MG63 (cell line): ENCODE measurements at regions not wholly inside any gene's neighbourhood (a gene's known extent, or its start where the extent isn't known, plus 50 kb on each side); places are given as distances from the start of the nearest gene placed in this dataset.
"Not testable (repeated sequence)": the region's sequence is repeated elsewhere in the genome, so short reads cannot be mapped to it uniquely, and the experiment has no call there.

Experiments used
- DNase-seq: peaks from one replicate; pipeline ENCODE4 v3.0.0-alpha.2; 2020
- H3K27me3 ChIP-seq: fragments of 250-450 bp; sonication (Bioruptor Pico); 2 replicates; pipeline ENCODE4 v1.5.1; 2020; ENCODE audit warnings: mild to moderate bottlenecking, moderate library complexity
- H3K36me3 ChIP-seq: fragments of 250-450 bp; sonication (Bioruptor Pico); 2 replicates; pipeline ENCODE4 v1.5.1; 2020; ENCODE audit warnings: mild to moderate bottlenecking, moderate library complexity
- H3K4me3 ChIP-seq: fragments of 250-450 bp; sonication (Bioruptor Pico); 2 replicates; pipeline ENCODE4 v1.5.1; 2020; ENCODE audit warnings: mild to moderate bottlenecking, moderate library complexity
- H3K9me3 ChIP-seq: fragments of 250-450 bp; sonication (Bioruptor Pico); 2 replicates; pipeline ENCODE4 v1.5.1; 2020; ENCODE audit warnings: mild to moderate bottlenecking, moderate library complexity

GRCh38 chr20:11697055-11697454, 220.6 kb upstream of the BTBD3 start:
- Histone ChIP-seq H3K4me3 (no peak overlapping the region), H3K9me3 (no peaks in the 10 kb centered on the region), H3K27me3 (no peaks in the 10 kb centered on the region), H3K36me3 (no peaks in the 10 kb centered on the region)
- DNase-seq, result no peak

- DNase-seq, result no peak
- H3K27me3 ChIP-seq, result no peaks in the 10 kb centered on the region
- H3K9me3 ChIP-seq, result no peaks in the 10 kb centered on the region
- no peaks in the 10 kb centered on the region for H3K36me3 ChIP-seq
- H3K4me3 ChIP-seq, result no peak overlapping the region
Observed at GRCh38 chr20:11697646-11698045, 220.0 kb upstream of the BTBD3 start.

DNA sequence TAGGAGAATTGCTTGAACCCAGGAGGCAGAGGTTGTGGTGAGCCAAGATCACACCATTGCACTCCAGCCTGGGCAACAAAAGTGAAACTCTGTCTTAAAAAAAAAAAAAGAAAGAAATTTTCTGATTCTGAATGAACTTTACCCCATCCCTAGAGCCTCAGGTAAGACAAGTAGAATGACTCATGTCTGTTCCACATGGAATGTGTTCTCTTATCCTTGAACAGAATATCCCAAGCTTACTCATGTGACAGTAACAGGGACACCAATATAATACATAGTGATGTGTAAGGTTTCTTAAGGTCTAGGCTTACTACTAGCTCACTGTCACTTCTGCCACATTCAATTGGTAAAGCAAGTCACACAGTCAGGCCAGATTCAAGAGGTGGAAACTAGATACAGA, 219.6 kb upstream of the BTBD3 start:
- H3K9me3 ChIP-seq, result no peaks in the 10 kb centered on the region
- H3K4me3 ChIP-seq, result no peak overlapping the region
- H3K36me3 ChIP-seq, result no peaks in the 10 kb centered on the region
- H3K27me3 ChIP-seq, result no peaks in the 10 kb centered on the region
- DNase-seq, result no peak

- DNase-seq, result no peak
- H3K9me3 ChIP-seq, result no peaks in the 10 kb centered on the region
- no peaks in the 10 kb centered on the region for H3K27me3 ChIP-seq
- no peaks in the 10 kb centered on the region for H3K36me3 ChIP-seq
- no peak overlapping the region for H3K4me3 ChIP-seq
Observed at GRCh38 chr20:11700831-11701230, 216.9 kb upstream of the BTBD3 start.

GRCh38 chr20:11702721-11703518, 214.8 kb upstream of the BTBD3 start:
- DNase-seq, result no peak
- H3K27me3 ChIP-seq, result no peaks in the 10 kb centered on the region
- H3K9me3 ChIP-seq, result no peaks in the 10 kb centered on the region; the same call in 1 of the 2 replicates
- H3K4me3 ChIP-seq, result no peak overlapping the region
- no peaks in the 10 kb centered on the region for H3K36me3 ChIP-seq

DNA sequence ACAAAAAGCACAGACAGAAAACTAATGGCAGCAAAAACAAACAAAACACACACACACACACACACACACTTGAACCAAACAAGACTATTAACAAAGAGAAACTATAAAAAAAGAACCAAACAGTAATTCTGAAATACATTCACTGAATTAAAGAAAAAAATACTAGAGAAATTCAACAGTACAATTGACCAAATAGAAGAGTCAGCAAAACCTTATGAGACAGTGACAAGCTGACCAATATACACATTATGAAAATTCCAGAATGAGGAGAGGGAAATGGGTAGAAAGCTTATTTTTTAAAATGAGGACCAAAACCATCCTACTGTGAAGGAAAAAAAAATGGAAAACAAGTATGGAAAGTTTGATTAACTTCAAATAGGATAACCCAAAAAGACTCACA, 212.2 kb upstream of the BTBD3 start:
- H3K9me3 ChIP-seq, result no peaks in the 10 kb centered on the region; the same call in 1 of the 2 replicates
- no peaks in the 10 kb centered on the region for H3K36me3 ChIP-seq
- DNase-seq, result no peak
- H3K27me3 ChIP-seq, result no peaks in the 10 kb centered on the region
- no peak overlapping the region for H3K4me3 ChIP-seq

DNA sequence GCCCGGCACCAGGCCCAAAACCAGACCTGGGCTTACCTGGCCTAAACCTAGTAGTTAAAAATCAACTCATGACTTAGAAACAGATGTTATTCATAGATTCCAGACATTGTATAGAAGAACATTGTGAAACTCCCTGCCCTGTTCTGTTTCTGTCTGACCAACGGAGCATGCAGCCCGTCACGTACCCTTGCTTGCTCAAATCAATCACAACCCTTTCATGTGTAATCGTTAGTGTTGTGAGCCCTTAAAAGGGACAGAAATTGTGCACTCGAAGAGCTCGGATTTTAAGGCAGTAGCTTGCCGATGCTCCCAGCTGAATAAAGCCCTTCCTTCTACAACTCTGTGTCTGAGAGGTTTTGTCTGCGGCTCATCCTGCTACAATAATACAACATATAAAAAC, 209.5 kb upstream of the BTBD3 start:
- H3K4me3 ChIP-seq, H3K27me3 ChIP-seq, H3K36me3 ChIP-seq, DNase-seq, H3K9me3 ChIP-seq: not testable (repeated sequence)

- H3K36me3 ChIP-seq, result no peaks in the 10 kb centered on the region
- no peaks in the 10 kb centered on the region for H3K27me3 ChIP-seq
- H3K9me3 ChIP-seq, result no peaks in the 10 kb centered on the region; the same call in 1 of the 2 replicates
- no peak overlapping the region for H3K4me3 ChIP-seq
- DNase-seq, result no peak
Observed at GRCh38 chr20:11711214-11711613, 206.5 kb upstream of the BTBD3 start.

- H3K4me3 ChIP-seq, result no peak overlapping the region
- peak; percentile 12 for DNase-seq
- no peaks in the 10 kb centered on the region; the same call in 1 of the 2 replicates for H3K9me3 ChIP-seq
- no peaks in the 10 kb centered on the region for H3K36me3 ChIP-seq
- no peaks in the 10 kb centered on the region for H3K27me3 ChIP-seq
Observed at GRCh38 chr20:11712639-11713160, 205.0 kb upstream of the BTBD3 start.

GRCh38 chr20:11714886-11715285, 202.8 kb upstream of the BTBD3 start:
- no peak overlapping the region for H3K4me3 ChIP-seq
- no peak for DNase-seq
- no peaks in the 10 kb centered on the region for H3K27me3 ChIP-seq
- no peaks in the 10 kb centered on the region; the same call in 1 of the 2 replicates for H3K9me3 ChIP-seq
- H3K36me3 ChIP-seq, result no peaks in the 10 kb centered on the region

DNA sequence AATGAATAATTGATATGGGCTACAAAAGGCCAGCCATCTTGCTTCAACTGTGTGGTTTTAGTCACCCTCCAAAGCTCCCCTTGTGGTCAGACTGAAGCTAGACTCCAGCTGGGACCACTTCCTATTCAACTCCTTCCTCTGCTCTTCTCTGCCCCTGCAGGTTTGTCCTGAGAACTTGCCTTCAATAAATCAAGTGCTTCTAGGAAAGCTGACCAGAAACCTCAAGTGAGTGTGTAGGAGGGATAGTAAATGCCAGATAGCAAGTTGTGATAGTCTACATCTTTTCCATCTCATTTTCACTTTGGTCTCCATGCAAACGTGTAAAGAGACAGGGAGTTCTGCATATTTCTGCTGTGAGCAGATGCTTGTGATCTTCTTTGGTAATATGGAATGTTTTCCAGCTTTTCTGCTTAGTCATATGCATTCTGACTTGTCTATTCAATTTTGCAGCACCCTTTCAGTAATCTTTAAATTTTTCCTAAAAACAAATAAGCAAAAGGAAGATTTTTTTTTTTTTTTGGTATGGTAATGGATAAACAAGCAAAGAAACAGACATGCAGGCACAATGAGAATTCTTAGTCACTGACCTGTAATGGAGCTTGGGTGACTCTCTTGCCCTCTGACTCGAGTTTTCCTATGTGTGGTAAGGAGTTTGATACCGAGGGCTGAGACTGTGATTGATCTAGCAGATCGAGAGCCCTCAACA, 201.3 kb upstream of the BTBD3 start:
- Histone ChIP-seq H3K27me3 (no peaks in the 10 kb centered on the region), H3K4me3 (no peak overlapping the region), H3K9me3 (no peaks in the 10 kb centered on the region), H3K36me3 (no peaks in the 10 kb centered on the region)
- DNase-seq, result peak; percentile 77

DNA sequence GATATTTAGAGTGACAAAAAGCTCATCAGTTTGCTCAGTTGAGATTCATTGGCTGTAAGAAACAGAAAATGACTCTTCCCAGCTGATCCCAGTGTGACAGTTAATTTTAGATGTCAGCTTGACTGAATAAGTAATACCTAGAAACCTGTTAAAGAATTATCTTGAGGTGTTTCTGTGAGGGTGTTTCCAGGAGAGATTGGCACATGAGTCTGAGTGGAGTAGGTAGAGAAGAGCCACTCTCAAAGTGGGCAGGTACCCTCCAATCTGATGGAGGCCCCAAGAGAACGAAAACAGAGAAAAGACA, 200.8 kb upstream of the BTBD3 start:
- Histone ChIP-seq H3K36me3 (no peaks in the 10 kb centered on the region), H3K4me3 (no peak overlapping the region), H3K9me3 (no peaks in the 10 kb centered on the region), H3K27me3 (no peaks in the 10 kb centered on the region)
- no peak for DNase-seq

DNA sequence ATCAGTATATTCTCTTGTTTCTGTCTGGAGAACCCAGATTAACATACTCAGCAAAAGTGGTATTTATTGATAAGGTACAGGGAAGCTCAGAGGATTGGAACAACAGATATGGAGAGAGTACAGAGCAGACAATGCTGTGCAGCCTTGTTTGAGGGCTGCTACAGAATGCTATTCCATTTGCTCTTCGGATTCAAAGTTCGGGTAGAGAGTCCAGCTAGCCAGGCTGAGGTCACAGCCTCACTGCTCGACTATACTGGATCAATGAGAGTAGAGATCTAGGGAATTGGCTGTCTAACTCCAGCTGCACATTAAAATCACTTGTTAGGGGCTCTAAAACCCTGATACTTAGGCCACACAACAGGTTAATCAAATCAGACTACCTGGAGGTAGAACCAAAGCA, 200.1 kb upstream of the BTBD3 start:
- no peaks in the 10 kb centered on the region for H3K27me3 ChIP-seq
- no peaks in the 10 kb centered on the region for H3K9me3 ChIP-seq
- DNase-seq, result no peak
- H3K36me3 ChIP-seq, result no peaks in the 10 kb centered on the region
- no peak overlapping the region for H3K4me3 ChIP-seq

DNA sequence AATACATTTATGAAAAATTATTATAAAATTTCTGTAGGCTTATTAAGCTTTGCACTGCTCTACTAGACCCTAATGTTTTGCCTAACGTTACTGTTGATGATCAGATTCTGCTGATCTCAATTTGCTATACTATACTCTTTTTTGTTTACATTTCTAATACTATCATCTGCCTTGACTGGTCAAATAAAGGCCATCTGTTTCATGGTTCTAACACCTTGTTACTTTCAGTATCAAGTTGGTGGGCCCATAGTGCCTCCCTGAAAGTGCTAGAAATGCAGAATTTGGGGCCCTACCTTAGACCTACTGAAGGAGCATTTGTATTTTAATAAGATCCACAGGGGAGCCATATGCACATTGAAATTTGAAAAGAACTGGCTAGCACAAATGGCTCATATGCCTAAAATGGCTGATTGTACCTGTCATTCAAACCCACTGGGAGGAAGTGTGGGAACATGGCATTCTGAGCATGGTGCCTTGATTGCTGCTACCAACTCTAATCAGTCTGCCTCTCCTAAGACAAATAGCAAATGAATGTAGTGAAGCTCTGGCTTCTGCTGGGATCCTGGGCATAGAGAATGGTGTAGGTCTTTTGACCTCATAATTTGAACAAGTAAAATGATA, 199.1 kb upstream of the BTBD3 start:
- no peaks in the 10 kb centered on the region for H3K9me3 ChIP-seq
- no peak for DNase-seq
- H3K4me3 ChIP-seq, result no peak overlapping the region
- no peaks in the 10 kb centered on the region for H3K27me3 ChIP-seq
- H3K36me3 ChIP-seq, result no peaks in the 10 kb centered on the region

- DNase-seq, result no peak
- no peak overlapping the region for H3K4me3 ChIP-seq
- H3K36me3 ChIP-seq, result no peaks in the 10 kb centered on the region
- no peaks in the 10 kb centered on the region for H3K9me3 ChIP-seq
- H3K27me3 ChIP-seq, result no peaks in the 10 kb centered on the region
Observed at GRCh38 chr20:11719153-11719552, 198.5 kb upstream of the BTBD3 start.

GRCh38 chr20:11721411-11721810, 196.3 kb upstream of the BTBD3 start:
- H3K27me3 ChIP-seq, result no peaks in the 10 kb centered on the region
- H3K36me3 ChIP-seq, result no peaks in the 10 kb centered on the region
- H3K4me3 ChIP-seq, result no peak overlapping the region
- no peaks in the 10 kb centered on the region for H3K9me3 ChIP-seq
- no peak for DNase-seq

DNA sequence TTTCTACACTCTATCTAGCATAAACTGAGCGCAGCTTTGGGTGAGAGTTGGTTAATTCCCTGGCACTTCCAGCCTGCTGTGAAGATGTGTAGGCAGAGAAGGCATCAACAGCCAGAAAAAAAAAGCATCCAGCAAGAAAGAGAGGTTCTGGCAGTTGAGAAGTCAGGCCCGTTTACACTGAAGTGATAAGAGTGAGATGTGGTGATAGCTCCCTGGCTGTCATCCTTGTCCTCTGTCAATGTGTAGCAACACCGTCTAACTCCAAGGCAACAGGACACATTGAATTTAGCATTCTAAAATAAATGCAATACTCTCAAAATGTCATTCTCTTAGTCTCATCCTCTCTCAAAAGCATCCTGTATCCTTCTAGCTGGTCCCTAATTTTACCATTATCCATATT, 193.6 kb upstream of the BTBD3 start:
- DNase-seq, result no peak
- H3K9me3 ChIP-seq, result no peaks in the 10 kb centered on the region
- no peaks in the 10 kb centered on the region for H3K36me3 ChIP-seq
- H3K27me3 ChIP-seq, result no peaks in the 10 kb centered on the region
- no peak overlapping the region for H3K4me3 ChIP-seq
